ENCODE measurements at regions not wholly inside any gene's neighbourhood (a gene's known extent, or its start where the extent isn't known, plus 50 kb on each side); places are given as distances from the start of the nearest gene placed in this dataset.

DNA sequence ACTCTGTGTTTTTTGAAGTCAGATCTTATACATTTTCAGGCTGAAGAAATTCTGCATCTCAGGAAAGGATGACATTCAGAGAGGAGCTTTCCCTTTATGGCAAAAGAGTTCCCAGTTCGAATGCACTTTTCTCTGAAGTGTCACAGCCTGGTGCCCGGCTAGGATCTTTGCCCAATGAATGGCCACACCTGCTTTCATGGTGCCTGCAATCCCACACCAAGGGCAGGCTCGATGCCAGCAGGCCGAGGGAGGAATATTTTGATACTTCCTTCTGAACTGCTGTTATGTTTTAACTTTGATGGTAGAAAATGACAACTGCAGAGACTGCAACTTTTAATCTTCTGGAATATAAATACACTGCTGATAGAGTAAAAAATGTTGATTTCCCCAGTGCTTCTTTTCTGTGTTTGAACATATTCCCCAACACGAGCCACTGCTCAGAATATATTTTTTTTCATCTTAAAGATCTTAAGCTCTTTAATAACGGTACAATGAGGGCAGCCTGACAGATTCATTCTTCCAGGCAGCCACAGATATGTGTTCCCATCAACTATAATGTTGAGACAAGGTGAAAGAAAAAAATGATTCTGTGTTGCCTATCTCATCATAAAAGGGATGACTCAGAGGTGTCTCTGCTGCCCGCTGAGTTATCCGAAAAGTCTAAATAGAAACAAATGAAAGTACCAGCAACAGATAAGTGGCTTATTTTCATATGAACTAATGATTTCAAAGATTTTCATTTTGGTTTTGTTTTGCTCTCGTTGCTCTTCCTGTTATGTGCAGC lies 848.5 kb downstream of the DCDC2C start:
- TF ChIP-seq, protein P1, sequence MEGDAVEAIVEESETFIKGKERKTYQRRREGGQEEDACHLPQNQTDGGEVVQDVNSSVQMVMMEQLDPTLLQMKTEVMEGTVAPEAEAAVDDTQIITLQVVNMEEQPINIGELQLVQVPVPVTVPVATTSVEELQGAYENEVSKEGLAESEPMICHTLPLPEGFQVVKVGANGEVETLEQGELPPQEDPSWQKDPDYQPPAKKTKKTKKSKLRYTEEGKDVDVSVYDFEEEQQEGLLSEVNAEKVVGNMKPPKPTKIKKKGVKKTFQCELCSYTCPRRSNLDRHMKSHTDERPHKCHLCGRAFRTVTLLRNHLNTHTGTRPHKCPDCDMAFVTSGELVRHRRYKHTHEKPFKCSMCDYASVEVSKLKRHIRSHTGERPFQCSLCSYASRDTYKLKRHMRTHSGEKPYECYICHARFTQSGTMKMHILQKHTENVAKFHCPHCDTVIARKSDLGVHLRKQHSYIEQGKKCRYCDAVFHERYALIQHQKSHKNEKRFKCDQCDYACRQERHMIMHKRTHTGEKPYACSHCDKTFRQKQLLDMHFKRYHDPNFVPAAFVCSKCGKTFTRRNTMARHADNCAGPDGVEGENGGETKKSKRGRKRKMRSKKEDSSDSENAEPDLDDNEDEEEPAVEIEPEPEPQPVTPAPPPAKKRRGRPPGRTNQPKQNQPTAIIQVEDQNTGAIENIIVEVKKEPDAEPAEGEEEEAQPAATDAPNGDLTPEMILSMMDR (IDR thresholded peaks at IDR 0.05; ENCODE audit: borderline replicate concordance), result no peak
- H3K27me3 ChIP-seq (ENCODE audit: low read depth), result no peaks in the 10 kb centered on the region
- no peak for DNase-seq
- no peaks in the 10 kb centered on the region for H3K36me3 ChIP-seq
- intact Hi-C loops (cut with micrococcal nuclease), result no loop called here
- no peaks in the 10 kb centered on the region for H3K4me1 ChIP-seq
- H3K4me3 ChIP-seq, result no peak overlapping the region
- no peak overlapping the region for H3K27ac ChIP-seq (replicated peaks)
- no peaks in the 10 kb centered on the region for H3K9me3 ChIP-seq (replicated peaks)

DNA sequence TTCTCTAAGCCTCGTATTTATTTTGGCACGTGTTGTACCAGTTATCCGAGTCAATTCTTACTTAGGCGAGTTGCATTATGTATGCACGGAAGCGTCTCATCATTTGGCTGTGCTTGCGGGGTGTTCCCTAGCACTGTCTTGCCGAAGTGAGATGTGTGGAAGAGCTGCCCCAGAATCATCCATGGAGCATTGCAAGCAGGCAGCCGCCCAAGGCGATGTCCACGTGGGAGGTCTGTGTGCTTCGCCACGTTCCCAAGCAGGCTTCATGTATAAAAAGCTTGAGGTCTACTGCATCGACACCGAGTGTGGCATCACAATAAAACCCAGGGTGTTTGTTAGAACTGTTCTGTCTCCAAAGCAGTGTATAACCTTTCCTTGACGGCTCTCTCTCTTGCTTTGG lies 849.9 kb downstream of the DCDC2C start:
- no peak for DNase-seq
- no peak overlapping the region for H3K4me3 ChIP-seq
- H3K36me3 ChIP-seq, result no peaks in the 10 kb centered on the region
- TF ChIP-seq, protein P1 (IDR thresholded peaks at IDR 0.05; ENCODE audit: borderline replicate concordance), result no peak
- no peaks in the 10 kb centered on the region for H3K27me3 ChIP-seq (ENCODE audit: low read depth)
- H3K4me1 ChIP-seq, result no peaks in the 10 kb centered on the region
- H3K27ac ChIP-seq (replicated peaks), result no peak overlapping the region
- H3K9me3 ChIP-seq (replicated peaks), result no peaks in the 10 kb centered on the region
- intact Hi-C loops (cut with micrococcal nuclease), result no loop called here

DNA sequence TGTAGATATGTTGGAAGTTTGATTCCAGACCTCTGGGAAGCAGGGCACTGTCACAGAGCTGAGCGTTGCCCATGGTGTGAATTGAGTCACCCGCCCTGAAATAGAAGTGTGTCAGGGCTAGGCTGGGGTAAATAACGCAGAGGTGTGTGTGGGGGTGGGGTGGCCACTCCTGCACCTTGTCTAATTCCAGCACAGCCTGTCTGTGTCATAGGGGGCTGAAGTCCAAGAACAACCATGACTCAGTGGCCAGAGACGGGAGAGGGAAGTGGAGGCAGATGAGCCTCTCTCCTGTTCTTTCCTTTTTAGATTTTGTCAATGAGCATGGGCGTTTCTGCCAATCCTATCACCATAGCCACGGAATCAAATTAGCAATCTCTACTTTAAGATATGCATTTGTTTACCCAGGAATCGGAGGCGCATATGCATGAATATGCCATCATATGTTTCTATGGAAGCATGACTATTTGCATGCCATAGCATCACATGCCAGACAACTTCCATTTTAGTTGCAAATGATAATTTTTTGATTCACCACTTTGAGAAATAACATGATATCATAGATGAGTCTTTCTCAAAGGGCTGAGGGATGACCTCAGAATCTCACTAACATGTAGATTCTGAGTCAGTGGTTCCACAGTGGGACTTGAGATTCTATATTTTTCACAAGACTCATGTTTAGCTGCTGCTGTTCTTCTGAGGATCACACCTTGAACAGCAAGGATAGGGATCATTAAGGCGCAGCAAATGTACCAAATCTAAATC lies 852.9 kb downstream of the DCDC2C start:
- Histone ChIP-seq H3K36me3 (no peaks in the 10 kb centered on the region), H3K4me3 (no peak overlapping the region), H3K27ac (replicated peaks) (no peak overlapping the region), H3K27me3 (ENCODE audit: low read depth) (no peaks in the 10 kb centered on the region), H3K9me3 (replicated peaks) (peaks cover 3% of the 10 kb centered on the region), H3K4me1 (no peaks in the 10 kb centered on the region)
- intact Hi-C loops (cut with micrococcal nuclease), result no loop called here
- TF ChIP-seq, protein P1 (IDR thresholded peaks at IDR 0.05; ENCODE audit: borderline replicate concordance), result no peak
- no peak for DNase-seq

GRCh38 chr2:4561196-4561595 lies 857.8 kb downstream of the DCDC2C start:
- no peak overlapping the region for H3K27ac ChIP-seq (replicated peaks)
- TF ChIP-seq, protein P1 (IDR thresholded peaks at IDR 0.05; ENCODE audit: borderline replicate concordance), result no peak
- no peaks in the 10 kb centered on the region for H3K36me3 ChIP-seq
- H3K4me3 ChIP-seq, result no peak overlapping the region
- peaks cover 24% of the 10 kb centered on the region for H3K9me3 ChIP-seq (replicated peaks)
- no peaks in the 10 kb centered on the region for H3K27me3 ChIP-seq (ENCODE audit: low read depth)
- no peaks in the 10 kb centered on the region for H3K4me1 ChIP-seq
- intact Hi-C loops (cut with micrococcal nuclease), result no loop called here
- DNase-seq, result no peak

DNA sequence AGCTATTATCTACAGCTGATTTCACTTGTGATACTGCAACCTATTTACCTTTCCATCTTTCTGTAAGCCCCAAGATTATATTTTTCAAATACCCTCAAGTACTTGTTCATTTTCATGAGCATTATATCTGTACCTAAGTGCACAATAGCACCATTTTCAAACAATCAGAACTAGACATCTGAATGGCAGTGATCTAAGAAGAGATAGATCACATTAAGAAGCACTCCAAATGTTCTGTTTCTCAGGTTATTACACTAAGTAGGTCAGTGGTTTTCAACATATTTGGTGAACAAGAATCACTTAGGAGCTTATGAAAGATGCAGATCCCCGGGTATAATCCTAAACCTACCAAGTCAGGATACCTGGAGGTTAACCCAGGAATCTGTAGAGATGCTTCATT lies 872.7 kb downstream of the DCDC2C start:
- Histone ChIP-seq H3K9me3 (replicated peaks) (peaks cover 28% of the 10 kb centered on the region), H3K27ac (replicated peaks) (no peak overlapping the region), H3K4me1 (no peaks in the 10 kb centered on the region), H3K4me3 (no peak overlapping the region), H3K36me3 (no peaks in the 10 kb centered on the region), H3K27me3 (ENCODE audit: low read depth) (no peaks in the 10 kb centered on the region)
- intact Hi-C loops (cut with micrococcal nuclease), result no loop called here
- TF ChIP-seq, protein P1 (IDR thresholded peaks at IDR 0.05; ENCODE audit: borderline replicate concordance), result no peak
- DNase-seq, result no peak

All from left ventricle myocardium inferior (tissue), 1 donor.